ENCODE measurements at regions not wholly inside any gene's neighbourhood (a gene's known extent, or its start where the extent isn't known, plus 50 kb on each side); places are given as distances from the start of the nearest gene placed in this dataset.

DNA sequence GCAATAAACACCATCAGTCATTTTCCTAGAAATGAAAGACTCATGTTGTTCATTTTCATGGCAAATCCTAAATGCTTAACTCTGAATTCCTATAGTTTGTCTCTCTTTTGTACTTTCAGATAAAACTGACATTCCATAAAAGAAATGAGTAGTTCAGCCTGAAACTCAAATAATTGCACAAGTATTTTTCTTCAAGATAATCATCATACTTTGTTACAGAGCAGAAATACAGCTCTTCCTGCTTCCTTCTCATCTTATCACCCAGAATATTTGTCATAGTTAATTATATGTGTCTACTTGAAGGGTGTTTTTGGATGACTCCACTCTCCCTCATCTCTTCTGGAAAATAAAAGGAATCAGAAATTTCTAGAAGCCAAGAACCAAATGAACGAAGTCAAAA is 141.1 kb downstream of the HNMT start:
- no peak for DNase-seq (ENCODE audit: low spot score)

DNA sequence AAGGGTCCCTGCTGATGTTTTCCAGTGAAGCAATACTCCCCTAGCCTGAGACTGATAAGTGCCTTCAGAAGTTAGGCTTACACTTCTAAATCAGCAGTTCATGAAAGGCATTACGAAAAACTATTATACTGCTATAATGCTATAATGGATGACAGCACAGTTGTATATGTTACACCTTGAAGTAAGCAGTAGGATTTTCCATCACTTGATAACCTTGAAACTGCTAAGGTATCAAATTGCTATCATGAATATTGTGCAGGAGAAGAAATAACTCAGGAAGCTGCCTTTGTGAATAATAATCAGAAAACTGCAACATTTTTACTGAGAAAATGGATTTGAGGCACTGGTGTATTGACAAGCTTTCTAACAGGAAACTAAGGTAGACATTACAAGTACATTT is 142.3 kb downstream of the HNMT start:
- DNase-seq (ENCODE audit: low spot score) = no peak

DNA sequence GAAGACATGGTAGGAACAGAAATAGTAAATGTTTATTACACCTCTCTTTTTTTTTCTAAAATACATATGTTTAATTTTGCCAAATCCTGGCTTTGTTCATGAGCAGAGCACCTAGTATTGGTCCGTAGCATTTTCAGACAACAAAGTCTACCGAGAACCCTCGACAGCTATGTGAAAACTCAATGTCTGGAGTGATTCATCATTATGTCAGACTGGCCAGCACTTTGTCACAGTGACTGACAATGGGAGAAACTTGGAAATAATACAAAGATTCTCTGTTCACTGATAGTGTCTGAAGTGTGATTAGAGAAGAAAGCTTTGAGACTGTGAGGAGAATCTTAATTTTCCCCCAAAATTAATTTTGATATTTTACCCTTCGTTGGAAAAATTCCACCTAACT is 143.0 kb downstream of the HNMT start:
- DNase-seq (ENCODE audit: low spot score) = no peak

DNA sequence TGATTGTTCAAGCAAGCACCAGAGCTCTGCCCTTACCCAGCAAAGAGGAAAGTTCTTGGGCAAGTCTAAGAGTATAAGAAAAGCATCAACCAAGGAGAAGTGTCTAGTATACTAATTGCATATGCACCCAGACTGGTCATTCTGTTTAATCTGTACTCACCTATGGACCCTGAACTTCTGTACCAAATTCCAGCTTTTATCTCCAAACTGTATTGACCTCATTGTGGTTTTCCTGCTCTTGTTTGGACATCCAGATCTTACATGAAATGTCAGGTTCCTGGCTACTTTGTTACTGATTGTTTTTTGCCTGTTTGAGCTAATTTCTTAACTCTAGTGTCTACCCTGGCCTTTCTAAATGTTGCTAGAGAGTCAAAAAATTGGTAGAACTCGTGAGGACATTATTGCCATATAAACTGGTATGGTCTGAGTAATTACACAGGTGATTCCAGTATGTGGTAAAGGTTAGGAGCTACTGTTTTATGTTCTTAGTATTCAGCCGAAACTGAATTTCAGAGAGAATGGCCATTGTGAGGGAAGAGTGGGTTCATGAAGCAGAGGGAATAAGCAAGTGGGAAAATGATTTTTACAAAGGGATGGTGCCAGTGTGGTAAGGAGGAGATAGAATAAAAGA is 146.3 kb downstream of the HNMT start:
- peak; percentile 8 for DNase-seq (ENCODE audit: low spot score)

DNA sequence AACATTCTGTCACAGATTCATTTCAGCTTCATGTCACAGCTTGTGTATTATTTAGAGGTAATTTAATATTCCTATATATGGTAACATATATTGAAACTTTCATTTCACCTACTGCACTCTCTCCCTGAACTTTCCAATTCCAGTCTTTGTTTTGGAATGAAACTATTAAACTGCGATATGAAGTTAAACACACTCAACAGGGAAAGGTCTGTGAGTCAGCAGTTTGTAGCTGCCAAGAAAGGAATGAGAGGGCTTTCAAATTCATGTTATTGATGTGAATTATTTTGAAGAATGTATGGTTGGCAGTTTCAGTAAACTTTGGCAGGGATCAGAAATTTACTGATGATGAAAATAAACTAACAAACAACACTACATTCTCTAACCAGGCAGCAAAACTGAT is 148.3 kb downstream of the HNMT start:
- no peak for DNase-seq (ENCODE audit: low spot score)

DNA sequence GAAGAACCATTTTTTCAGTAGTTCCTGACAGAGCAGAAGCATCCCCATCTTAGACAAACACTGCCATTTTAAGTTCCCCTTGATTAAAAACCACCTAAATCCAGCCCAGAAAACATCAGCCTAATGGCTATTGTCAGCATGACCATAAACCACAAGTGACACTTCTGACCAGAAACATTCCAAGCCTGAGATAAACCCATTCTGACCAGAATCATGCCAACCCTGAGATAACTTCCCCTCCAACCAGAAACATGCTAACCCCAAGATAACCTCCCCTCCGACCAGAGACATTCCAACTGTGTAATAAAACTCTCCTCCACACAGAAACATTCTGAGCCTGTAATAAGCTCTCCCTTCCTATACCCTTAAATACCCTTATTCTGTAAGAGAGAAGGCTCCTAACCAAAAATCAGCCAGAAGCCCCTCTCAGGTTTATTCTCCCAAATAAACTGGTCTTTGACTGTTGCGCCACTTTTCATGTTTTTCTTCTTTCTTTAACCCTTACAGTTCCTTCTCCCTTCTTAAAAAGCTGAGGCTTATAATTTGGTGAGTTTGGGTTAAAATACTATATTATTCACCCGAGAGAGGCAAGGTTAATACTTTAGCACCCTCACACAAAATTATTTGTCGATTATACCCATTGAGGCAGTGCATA is 149.7 kb downstream of the HNMT start:
- DNase-seq (ENCODE audit: low spot score) = no peak

DNA sequence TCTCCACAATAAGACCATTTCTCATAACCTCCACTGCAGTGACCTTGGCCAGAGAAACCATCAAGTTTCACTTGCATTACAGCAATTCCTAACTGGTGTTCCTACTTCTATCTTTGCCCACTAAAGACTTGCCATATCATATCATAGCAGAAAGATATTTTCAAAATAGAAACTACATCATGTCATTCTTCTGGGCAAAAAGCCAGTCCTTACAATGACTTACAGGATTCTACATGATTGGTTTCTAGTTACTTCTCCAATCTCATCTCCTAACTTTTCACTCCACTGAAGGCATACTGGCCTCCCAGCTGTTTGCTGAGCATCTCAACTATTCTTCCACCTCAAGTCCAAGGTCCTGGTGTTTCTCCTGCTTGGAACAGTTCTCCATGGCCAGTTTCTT is 151.4 kb downstream of the HNMT start:
- no peak for DNase-seq (ENCODE audit: low spot score)

DNA sequence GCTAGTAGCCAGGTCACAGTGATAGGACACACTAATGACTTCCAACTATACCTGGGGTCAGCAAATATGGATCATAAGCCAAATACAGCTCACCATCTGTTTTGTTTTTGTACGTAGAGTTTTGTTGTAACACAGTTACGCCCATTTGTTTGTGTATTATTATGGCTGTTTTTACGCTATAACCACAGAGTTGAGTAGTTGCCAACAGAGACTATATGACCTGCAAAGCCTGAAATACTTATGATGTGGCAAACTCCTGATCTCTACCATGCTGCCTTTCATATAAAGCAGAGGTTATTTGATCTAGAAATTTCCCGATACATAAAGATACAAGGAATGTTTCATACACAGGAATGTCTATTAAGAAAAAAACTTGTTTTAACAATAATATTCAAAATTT is 152.2 kb downstream of the HNMT start:
- no peak for DNase-seq (ENCODE audit: low spot score)

DNA sequence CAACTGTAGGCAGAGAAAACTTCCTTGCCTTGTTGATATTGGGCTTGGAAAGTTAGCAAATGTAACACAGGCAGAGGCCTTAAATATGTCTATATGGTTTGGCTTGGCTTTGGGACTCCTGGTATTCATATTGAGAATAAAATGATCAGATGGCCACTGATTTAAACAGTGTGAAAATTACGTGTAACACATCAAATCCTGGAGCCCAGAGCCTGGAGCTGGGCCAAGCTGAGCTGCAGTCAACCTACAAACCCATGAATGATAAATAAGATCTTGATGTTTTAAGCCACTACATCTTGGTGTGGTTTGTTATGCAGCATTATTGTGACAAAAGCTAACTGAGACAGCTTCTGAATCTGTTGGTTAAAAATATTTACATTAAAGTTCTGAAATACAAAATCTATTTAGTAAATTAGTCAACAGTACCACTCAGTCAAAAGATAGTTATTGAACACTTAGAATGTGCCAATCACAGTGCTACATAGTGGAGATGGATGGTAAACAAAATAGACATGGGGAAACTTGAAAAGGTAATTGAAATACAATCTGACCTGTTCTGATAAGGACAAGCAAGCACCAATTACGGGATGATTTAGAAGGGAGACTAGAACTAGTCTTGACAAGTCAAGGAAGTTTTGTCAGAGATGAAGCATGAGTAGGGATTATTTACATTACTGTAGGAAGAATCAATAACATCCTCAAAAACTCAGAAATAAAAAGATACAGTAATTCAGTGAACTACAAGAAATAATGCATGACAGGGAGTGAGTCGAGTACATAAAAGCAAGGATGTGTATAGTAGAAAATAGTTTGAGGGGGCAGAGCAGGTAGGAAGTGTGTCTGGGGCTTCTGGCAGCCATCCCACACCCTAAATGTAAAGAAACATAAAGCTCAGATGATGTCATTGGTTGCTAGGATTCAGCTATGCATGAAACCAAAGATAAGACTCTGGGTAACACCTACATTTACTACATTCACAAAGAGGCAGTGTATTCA is 157.7 kb downstream of the HNMT start:
- no peak for DNase-seq (ENCODE audit: low spot score)

DNA sequence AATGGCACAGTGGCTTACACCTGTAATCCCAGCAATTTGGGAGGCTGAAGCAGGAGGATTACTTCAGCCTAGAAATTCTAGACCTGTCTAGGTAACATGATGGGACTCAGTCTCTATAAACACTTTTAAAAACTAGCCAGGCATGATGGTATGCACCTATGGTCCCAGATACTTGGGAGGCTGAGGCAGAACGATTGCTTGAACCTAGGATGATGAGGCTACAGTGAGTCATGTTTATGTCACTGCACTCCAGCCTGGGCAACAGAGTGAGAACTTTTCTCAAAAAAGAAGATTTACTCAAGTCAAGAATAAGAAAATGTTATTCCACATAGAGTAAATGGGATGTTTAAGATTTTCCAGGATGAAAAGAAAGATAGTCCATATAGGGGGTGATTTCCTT is 158.6 kb downstream of the HNMT start:
- no peak for DNase-seq (ENCODE audit: low spot score)

DNA sequence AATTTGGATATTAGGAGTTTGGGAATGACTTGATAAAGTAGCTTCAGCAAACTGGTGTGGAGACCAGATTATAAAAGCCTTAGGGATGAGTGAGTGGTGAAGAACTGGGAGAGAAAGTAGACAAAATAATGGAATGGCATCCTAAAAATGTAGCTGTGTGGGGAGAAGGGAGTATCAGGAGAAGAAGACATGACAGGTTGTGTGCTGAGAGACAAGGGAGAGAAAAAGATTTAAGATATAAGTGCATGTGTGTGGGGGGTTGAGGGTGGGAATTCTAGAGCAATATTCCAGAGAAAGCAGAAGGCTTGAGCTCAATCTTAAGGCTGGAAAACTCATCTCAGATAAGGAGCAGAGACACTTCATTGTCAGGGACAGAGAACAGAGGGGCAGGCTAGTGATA is 159.5 kb downstream of the HNMT start:
- no peak for DNase-seq (ENCODE audit: low spot score)

DNA sequence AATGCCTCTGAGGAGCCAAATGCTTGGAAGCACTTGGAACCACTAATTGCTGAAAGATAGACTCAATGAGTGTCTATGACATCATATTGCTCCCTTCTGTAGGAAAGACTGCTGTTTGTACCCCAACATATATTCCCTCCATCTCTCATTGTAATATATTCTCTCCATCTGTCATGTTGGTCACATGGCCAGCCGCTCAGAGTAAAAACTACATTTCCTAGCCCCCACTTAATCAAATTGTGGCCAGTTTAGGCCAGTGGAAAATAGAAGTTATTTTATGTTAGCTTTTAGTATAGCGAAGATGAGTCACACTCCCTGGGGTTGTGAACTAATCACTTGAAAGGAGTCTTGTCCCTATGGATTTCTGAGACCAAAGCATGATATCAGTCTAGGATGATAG is 160.2 kb downstream of the HNMT start:
- DNase-seq (ENCODE audit: low spot score) = no peak

DNA sequence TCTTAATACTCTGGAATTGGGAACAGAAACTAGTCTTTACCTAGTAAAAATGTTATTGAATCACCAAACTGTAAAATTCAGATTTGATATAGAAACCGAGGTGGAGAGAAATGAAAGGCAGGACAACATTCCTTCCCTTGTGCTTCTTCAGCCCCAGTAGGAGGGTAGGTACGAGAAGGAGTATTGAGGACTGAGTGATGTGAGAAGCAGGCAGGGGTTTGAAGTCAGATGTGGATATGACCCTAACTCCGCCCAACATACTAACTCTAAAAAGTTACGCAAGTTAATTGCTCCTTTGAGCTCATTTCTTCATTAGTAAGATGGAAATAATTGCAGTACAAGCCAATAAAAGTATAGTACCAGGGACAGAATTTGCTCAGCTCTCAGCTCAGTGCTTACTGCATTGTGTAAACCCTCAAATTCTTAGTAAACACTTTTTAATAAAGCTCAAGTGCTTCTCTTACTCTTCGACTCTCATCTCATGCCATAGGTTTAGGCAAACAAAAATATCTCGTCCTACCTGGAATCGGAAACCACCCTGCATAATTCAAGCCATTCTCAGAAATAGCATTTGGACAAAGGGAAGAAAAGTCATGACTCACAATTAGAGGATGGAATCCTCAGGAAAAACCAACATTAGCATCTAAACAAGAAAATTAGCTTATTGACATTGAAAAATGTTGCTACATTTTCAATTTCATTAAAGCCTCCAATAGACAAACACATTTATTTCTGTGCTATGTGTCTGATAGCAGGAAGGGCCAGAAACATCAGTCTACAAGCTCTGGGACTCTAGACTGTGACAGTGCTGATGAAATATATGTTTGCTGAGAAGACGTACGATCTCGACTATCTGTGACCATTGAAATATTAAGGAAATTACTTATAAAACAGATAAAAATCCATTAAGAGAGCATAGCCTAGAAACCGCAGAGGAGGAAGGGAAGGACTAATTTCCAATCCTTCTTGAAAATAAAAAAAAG is 161.3 kb downstream of the HNMT start:
- DNase-seq (ENCODE audit: low spot score) = no peak

DNA sequence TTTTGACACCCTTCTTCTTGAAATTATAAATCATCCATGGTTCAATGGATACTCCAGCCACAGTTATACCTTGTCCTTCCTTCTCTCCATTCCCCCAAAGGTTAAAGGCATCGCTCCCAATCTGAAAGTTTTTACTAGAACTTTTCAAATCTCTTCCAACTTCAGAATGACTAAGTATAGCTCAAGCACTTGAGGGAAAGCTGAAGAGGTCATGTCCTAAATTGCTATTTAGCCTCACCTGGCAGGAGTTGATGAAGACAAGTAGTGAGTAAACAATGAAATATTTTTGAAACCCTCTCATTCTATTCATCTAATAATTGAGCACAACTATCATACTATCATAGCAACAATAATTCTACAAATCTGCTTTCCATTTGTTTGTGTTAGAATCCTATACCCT is 167.8 kb downstream of the HNMT start:
- DNase-seq (ENCODE audit: low spot score) = no peak

DNA sequence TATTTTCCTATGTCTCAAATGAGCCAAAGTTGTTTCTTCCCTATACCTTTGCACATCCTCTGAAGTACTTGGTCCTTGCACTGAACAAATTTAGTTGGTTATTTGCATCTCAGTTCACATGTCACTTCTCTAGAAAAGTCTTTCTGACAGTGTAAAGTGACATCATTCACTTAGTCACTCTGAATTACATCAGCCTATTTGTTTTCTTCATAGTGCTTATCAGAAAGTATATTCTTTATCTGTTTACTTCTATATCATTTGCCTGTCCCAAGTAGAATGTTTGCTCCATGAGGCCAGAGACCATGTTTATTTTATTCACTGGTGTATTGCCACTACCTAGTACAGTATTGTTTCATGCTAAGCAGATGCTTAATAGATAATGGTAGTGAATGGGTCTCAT is 173.7 kb downstream of the HNMT start:
- no peak for DNase-seq (ENCODE audit: low spot score)

DNA sequence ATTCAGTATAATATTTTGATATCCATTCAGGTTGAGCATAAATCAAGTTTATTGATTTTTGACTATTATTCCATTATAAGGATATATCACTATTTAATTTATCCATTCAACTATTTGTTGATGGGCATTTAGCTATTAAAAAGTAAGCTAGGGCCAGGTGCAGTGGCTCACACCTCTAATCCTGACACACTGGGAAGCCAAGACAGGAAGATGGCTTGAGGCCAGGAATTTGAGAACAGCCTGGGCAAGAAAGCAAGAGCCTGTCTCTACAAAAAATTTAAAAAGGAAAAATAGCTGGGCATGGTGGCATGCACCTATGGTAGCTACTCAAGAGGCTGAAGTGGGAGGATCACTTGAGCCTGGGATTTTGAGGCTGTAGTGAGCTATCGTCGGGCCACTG is 183.5 kb downstream of the HNMT start:
- no peak for DNase-seq (ENCODE audit: low spot score)

DNA sequence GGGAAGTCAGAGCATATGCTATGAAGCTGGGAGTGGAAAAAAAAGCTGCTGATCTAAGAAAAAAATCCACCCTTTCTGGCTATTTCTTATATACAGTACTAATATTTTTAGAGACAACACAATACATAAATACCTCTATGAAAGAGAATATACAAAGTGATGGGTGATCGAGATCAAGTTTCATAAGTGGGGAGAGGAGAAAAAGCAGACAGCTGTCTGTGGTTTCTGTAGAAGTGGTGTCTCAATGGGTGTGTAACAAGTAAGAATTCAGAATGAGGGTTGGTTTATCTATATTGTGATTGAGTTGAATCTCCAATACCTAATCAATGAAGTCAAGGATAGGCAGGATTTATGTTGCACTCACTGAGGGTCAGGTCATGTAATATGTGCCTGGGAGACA is 191.0 kb downstream of the HNMT start:
- no peak for DNase-seq (ENCODE audit: low spot score)

DNA sequence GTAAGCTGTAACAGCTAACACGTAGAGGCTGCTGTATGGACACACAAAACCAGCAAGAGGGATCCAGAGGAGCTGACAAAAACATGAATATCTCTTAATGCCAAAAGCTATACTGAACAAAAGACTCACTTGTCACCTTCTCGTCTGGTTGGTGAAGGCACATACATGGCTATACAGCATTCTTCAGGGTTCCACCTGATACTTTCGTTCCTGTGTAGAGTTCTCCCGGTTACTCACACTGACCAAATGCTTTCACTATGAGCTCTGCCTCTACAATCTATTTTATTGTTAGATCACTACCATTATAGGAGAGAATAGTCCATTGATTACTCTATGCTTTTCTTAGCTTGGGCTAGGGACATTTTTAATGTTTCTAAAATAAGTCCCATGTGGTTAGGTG is 193.1 kb downstream of the HNMT start:
- no peak for DNase-seq (ENCODE audit: low spot score)

DNA sequence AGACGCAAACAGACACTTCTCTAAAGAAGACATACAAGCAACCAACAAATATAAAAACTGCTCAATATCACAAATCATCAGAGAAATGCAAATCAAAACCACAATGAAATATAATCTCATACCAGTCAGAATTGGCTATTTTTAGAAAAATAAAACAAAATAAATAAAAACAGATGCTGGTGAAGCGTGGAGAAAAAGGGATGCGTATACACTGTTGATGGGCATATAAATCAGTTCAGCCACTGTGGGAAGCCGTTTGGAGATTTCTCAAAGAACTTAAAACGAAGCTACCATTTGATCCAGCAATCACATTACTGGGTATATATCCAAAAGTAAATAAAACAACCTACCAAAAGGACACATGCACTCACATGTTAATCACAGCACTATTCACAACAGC is 206.2 kb downstream of the HNMT start:
- DNase-seq (ENCODE audit: low spot score) = no peak

DNA sequence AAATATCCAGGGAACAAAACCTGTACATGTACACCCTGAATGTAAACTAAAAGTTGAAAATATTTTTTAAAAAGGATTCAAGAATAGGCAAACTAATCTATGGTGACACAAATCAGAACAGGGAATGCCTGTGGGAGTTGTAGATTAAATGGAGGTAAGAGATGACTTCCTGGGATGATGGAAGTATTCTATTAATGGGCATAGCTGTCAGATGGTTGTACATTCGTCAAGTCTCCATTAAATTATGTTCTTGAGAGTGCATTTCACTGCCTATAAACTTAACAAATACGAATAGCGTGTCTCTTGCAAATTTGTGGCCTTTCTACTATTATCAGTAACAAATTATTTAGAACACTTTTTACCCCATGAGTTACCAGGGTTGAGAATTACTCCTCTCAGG is 207.0 kb downstream of the HNMT start:
- no peak for DNase-seq (ENCODE audit: low spot score)

DNA sequence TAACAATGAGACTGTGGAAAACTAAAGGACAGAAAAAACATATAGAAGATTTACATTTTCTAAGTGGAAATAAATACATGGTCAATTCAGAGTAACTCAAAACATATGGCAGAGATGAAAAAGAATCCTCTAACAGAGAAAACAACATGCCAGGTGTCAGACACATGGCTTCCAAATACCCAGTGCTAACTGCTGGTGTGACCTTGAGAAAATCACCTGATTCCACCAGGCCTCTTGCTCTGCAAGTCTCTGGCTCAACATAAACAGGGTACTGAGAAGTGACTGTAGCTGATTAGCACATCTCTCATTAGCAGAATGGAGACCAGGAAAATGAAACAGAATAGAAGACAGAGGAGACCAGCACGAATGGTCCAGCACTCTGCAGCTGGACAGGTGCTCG is 210.8 kb downstream of the HNMT start:
- DNase-seq (ENCODE audit: low spot score) = no peak

DNA sequence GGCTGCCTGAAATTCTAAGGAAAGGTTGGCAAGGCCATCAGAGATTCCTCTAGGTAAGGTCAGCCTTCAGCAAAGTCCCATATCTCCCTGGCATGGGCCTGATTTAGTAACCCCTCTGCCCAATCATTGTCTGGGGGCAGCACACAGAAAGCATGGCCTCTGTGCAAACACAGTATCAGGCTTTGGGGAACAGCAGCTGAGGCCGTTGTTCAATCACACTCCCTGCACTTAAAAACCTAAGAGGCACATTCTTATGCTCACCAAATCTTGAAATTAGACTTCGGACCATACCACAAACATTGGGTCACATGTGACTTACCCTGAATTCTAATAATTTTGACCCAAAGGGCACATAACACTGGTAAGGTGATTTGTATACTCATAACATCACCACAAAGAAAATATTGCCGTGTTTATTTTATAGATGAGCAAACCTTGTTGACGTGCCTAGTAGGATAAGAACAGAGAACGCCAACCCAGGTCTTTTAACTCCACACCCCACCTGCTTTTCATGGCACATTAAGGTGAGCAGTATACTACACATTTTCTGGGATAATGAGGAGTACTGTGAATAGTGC is 212.7 kb downstream of the HNMT start:
- DNase-seq (ENCODE audit: low spot score) = no peak
